Kidney (tissue), 13 donors: ENCODE measurements at regions not wholly inside any gene's neighbourhood (a gene's known extent, or its start where the extent isn't known, plus 50 kb on each side); places are given as distances from the start of the nearest gene placed in this dataset.

Source experiments
- DNase-seq, 5 donors: peaks; one replicate each; pipeline ENCODE4 v3.0.0-alpha.2; 2013 to 2020
- FAIRE-seq: peaks from 2 replicates; lab custom pipeline; 2012; peaks lifted over from hg19 to GRCh38; lab: Jason Lieb, UNC
- H3K27ac ChIP-seq, 2 donors: one replicate each; pipeline ENCODE4 v1.7.0; 2013; ENCODE audit warnings: low read depth in 2 of 2, low read length in 2 of 2, inconsistent platforms in 1 of 2
- H3K27me3 ChIP-seq: one replicate; pipeline ENCODE4 v1.7.1; 2013; ENCODE audit warnings: low read length, inconsistent platforms; ENCODE audit not compliant: control insufficient read depth, insufficient read depth
- H3K36me3 ChIP-seq, 3 donors: one replicate each; pipeline versions ENCODE4 v1.7.0 to v1.7.1; 2013; ENCODE audit warnings: low read length in 3 of 3, control low read depth in 1 of 3, inconsistent platforms in 1 of 3; ENCODE audit not compliant: insufficient read depth in 3 of 3, control insufficient read depth in 2 of 3
- H3K4me1 ChIP-seq, 3 donors: one replicate each; pipeline versions ENCODE4 v1.7.0 to v1.7.1; 2013; ENCODE audit warnings: low read length in 3 of 3, inconsistent platforms in 1 of 3, low read depth in 1 of 3; ENCODE audit not compliant: control insufficient read depth in 2 of 3, insufficient read depth in 2 of 3
- H3K4me3 ChIP-seq, 3 donors: one replicate each; pipeline versions ENCODE4 v1.7.0 to v1.8.1; 2013; ENCODE audit warnings: low read length in 3 of 3, control low read depth in 1 of 3, inconsistent platforms in 1 of 3
- H3K9ac ChIP-seq, 3 donors: one replicate each; pipeline versions ENCODE4 v1.7.0 to v1.7.1; 2013; ENCODE audit warnings: low read length in 3 of 3, control low read depth in 1 of 3, inconsistent platforms in 1 of 3
- H3K9me3 ChIP-seq, 3 donors: one replicate each; pipeline versions ENCODE4 v1.7.0 to v1.7.1; 2013; ENCODE audit warnings: low read length in 3 of 3, control low read depth in 1 of 3, inconsistent platforms in 1 of 3; ENCODE audit not compliant: control insufficient read depth in 2 of 3, insufficient read depth in 1 of 3
- intact Hi-C: fragments of 100-400 bp; cut with DNase I; formaldehyde crosslinking; loops from one replicate; pipeline ENCODE4 v1.11.1; 2022
- TF ChIP-seq, protein P1 (sequence below): IDR thresholded peaks from 3 replicates; pipeline ENCODE4 v1.5.1; 2012; ENCODE audit warnings: mild to moderate bottlenecking, moderate library complexity, borderline replicate concordance; ENCODE audit not compliant: insufficient read depth; ENCODE audit errors: extremely low read depth
- donor health status: control.
- donor health status: control.
- donor health status: control.
- donor health status: control.
- donor health status: control.
- donor health status: DM: yes; HTN: yes; CAD: no.
- donor health status: Normal renal cell carcinoma (clear cell type).

DNA sequence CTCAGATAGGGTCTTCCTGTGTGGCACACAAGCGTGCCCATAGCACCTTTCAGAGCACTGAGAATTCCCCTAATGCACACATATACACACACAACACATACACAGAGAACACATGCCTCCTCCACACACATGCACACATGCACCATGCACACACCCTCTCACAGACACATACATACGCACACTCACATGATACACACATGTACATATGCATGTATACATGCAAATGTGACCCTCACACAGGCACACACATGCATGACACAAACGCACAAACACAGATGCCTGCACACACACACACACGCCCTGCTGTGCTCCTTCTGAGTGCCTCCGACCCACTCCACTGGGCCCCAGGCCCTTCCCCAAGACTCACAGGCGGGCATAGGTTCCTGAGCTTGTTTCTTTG, 251.0 kb downstream of the PTPRU start:
- H3K27me3 ChIP-seq, result no peaks in the 10 kb centered on the region
- FAIRE-seq, result no peak

DNA sequence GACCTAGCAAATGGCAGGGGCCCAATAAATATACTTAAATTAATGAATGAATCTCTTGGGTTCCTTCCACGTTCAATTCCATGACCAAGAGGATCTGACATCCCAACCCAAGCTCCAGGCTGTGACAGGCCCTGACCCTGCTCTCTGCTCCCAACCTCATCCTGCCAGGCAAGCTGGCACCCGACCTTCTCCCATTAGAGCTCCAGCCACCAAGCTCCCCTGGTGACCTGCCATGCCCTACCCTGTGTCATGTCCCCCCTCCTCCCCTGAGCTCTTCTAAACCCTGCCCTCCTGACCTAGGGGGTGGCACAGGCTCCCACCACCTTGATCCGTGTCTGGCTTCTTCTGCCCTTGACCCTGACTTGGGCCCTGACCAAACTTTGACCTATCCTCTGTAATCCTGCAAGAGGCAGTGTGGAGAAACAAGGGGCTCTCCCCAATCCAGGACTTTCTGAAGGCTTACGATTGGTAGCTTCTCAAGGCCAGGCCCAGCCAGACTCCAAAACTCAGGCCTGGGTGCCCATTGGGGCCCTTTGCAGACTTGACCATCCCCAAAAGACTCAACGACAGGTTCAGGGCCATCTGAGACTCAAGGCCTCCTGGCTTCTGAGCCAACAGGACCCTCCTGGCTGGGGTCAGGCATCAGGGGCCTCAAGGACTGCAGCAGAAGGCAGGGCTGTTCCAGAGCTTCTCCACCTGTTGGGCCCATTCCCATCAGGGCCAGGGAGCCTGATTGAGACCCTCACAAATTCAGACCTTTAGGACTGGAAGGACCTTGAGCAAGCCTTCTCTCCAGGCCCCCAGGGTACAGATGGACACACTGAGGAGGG, 249.0 kb downstream of the PTPRU start:
- no peak overlapping the region for H3K9ac ChIP-seq
- H3K4me3 ChIP-seq, result no peak overlapping the region
- intact Hi-C loops, result no loop called here
- FAIRE-seq (no peak), DNase-seq (no peak)
- TF ChIP-seq, protein P1, sequence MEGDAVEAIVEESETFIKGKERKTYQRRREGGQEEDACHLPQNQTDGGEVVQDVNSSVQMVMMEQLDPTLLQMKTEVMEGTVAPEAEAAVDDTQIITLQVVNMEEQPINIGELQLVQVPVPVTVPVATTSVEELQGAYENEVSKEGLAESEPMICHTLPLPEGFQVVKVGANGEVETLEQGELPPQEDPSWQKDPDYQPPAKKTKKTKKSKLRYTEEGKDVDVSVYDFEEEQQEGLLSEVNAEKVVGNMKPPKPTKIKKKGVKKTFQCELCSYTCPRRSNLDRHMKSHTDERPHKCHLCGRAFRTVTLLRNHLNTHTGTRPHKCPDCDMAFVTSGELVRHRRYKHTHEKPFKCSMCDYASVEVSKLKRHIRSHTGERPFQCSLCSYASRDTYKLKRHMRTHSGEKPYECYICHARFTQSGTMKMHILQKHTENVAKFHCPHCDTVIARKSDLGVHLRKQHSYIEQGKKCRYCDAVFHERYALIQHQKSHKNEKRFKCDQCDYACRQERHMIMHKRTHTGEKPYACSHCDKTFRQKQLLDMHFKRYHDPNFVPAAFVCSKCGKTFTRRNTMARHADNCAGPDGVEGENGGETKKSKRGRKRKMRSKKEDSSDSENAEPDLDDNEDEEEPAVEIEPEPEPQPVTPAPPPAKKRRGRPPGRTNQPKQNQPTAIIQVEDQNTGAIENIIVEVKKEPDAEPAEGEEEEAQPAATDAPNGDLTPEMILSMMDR, result no peak
- H3K9me3 ChIP-seq, result no peaks in the 10 kb centered on the region
- no peaks in the 10 kb centered on the region for H3K36me3 ChIP-seq
- no peak overlapping the region for H3K27ac ChIP-seq
- H3K4me1 ChIP-seq, result no peaks in the 10 kb centered on the region
- H3K27me3 ChIP-seq, result no peaks in the 10 kb centered on the region

More for the DNA sequence above, 251.0 kb downstream of the PTPRU start:
- intact Hi-C loops, result no loop called here
- TF ChIP-seq, protein P1, result no peak
- no peak overlapping the region for H3K27ac ChIP-seq
- H3K4me1 ChIP-seq, result no peaks in the 10 kb centered on the region
- H3K4me3 ChIP-seq, result no peak overlapping the region
- no peak for DNase-seq
- H3K9ac ChIP-seq, result no peak overlapping the region
- no peaks in the 10 kb centered on the region for H3K9me3 ChIP-seq
- no peaks in the 10 kb centered on the region for H3K36me3 ChIP-seq

DNA sequence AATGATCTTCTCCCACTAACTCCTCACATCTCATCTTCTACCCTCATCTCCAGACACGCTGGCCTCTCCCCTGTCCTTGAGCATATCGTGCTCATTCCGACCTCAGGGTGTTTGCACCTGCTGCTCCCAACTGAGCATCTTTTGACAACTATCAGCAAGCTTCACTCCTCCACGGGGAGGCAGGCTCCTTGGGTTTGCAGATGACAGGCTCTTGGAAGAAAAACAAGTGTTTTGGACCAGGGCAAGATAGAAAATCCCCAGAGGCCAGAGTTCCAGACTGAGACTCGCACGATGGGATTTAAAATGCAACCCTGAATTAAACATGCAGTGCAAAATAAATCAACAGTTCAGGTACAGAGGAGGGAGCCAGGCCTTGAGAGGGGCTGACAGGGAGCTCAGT, 246.7 kb downstream of the PTPRU start:
- Histone ChIP-seq H3K9ac (no peak overlapping the region), H3K27ac (no peak overlapping the region), H3K36me3 (no peaks in the 10 kb centered on the region), H3K9me3 (no peaks in the 10 kb centered on the region), H3K4me3 (no peak overlapping the region), H3K27me3 (peaks cover 2% of the 10 kb centered on the region), H3K4me1 (no peaks in the 10 kb centered on the region)
- TF ChIP-seq, protein P1, result no peak
- intact Hi-C loops, result no loop called here
- no peak for FAIRE-seq
- no peak for DNase-seq
